IMR-90 (cell line): ENCODE measurements at regions not wholly inside any gene's neighbourhood (a gene's known extent, or its start where the extent isn't known, plus 50 kb on each side); places are given as distances from the start of the nearest gene placed in this dataset.

Experiments
- ATAC-seq: fragments of 200-7000 bp; cut with Tn5 transposase; 2 replicates; pipeline ENCODE4 v1.9.1; 2020; ENCODE audit warnings: low read depth, mild to moderate bottlenecking, moderate library complexity
- BruUV-seq: library from RNA; stranded (reverse); fragments of 400-500 nt; replicated peaks from 2 replicates; lab custom pipeline; 2021; lab: Mats Ljungman, UMichigan
- CTCF ChIA-PET: fragments of 300-600 bp; formaldehyde crosslinking; extraction: SDS; loops from one replicate; lab custom pipeline; 2021; ENCODE audit warnings: antibody characterized with exemption; lab: Yijun Ruan, JAX
- POLR2A ChIA-PET: fragments of 300-600 bp; sonication (Branson Sonifier 250); formaldehyde crosslinking; loops from one replicate; lab custom pipeline; 2022; ENCODE audit warnings: antibody characterized with exemption; ENCODE audit not compliant: unreplicated experiment; lab: Charles Lee
- DNase-seq: peaks from one replicate; pipeline ENCODE4 v3.0.0; 2013
- H2AFZ ChIP-seq: replicated peaks from 2 replicates; pipeline ENCODE3; 2013; ENCODE audit warnings: low read length, mild to moderate bottlenecking; ENCODE audit not compliant: poor library complexity
- H2AK5ac ChIP-seq: 2 replicates; pipeline ENCODE4 v1.6.1; 2013; ENCODE audit warnings: low read depth, low read length, inconsistent platforms
- H2AK9ac ChIP-seq: replicated peaks from 2 replicates; pipeline ENCODE3; 2013; ENCODE audit warnings: mild to moderate bottlenecking, low read depth, low read length, moderate library complexity; ENCODE audit not compliant: poor library complexity
- H2BK120ac ChIP-seq: 2 replicates; pipeline ENCODE4 v1.6.1; 2013; ENCODE audit warnings: low read depth, low read length, inconsistent platforms
- H2BK15ac ChIP-seq: 3 replicates; pipeline ENCODE4 v1.6.1; 2013; ENCODE audit warnings: low read depth, low read length, inconsistent platforms
- H2BK20ac ChIP-seq: 2 replicates; pipeline ENCODE4 v1.6.1; 2013; ENCODE audit warnings: low read depth, mild to moderate bottlenecking, inconsistent platforms, low read length, moderate library complexity
- H2BK5ac ChIP-seq: 2 replicates; pipeline ENCODE4 v1.6.1; 2013; ENCODE audit warnings: mild to moderate bottlenecking, low read depth, low read length, inconsistent platforms; ENCODE audit not compliant: poor library complexity, severe bottlenecking
- H3K14ac ChIP-seq: replicated peaks from 2 replicates; pipeline ENCODE4 v1.6.1; 2013; ENCODE audit warnings: low read depth, low read length, inconsistent platforms
- H3K18ac ChIP-seq: 2 replicates; pipeline ENCODE4 v1.6.1; 2013; ENCODE audit warnings: low read depth, low read length, control low read depth
- H3K23ac ChIP-seq: 2 replicates; pipeline ENCODE4 v1.6.1; 2013; ENCODE audit warnings: low read depth, low read length, inconsistent platforms
- H3K27ac ChIP-seq: 2 replicates; pipeline ENCODE4 v1.5.1; 2013; ENCODE audit warnings: mild to moderate bottlenecking, control low read depth, low read length; ENCODE audit not compliant: insufficient read depth
- H3K27me3 ChIP-seq: 2 replicates; pipeline ENCODE4 v1.6.1; 2013; ENCODE audit warnings: low read length; ENCODE audit not compliant: control insufficient read depth, insufficient read depth
- H3K36me3 ChIP-seq: 2 replicates; pipeline ENCODE4 v1.6.1; 2013; ENCODE audit warnings: low read length, mixed read lengths; ENCODE audit not compliant: control insufficient read depth, insufficient read depth
- H3K4ac ChIP-seq: 2 replicates; pipeline ENCODE4 v1.6.1; 2013; ENCODE audit warnings: low read depth, low read length, inconsistent platforms
- H3K4me1 ChIP-seq: 2 replicates; pipeline ENCODE4 v1.6.1; 2013; ENCODE audit warnings: low read length, mixed read lengths; ENCODE audit not compliant: control insufficient read depth, insufficient read depth
- H3K4me2 ChIP-seq: 2 replicates; pipeline ENCODE4 v1.6.1; 2013; ENCODE audit warnings: low read depth, mild to moderate bottlenecking, control low read depth, low read length, moderate library complexity
- H3K4me3 ChIP-seq: 2 replicates; pipeline ENCODE4 v1.5.1; 2013; ENCODE audit warnings: low read depth, mild to moderate bottlenecking, control low read depth, low read length, moderate library complexity; ENCODE audit not compliant: insufficient read depth
- H3K56ac ChIP-seq: 2 replicates; pipeline ENCODE4 v1.6.1; 2013; ENCODE audit warnings: low read length, inconsistent platforms; ENCODE audit not compliant: insufficient read depth; ENCODE audit errors: extremely low read depth
- H3K79me1 ChIP-seq, 2 experiments: 2 replicates each; pipeline ENCODE4 v1.6.1; 2013; ENCODE audit warnings: low read length in 2 of 2, inconsistent platforms in 1 of 2, low read depth in 1 of 2
- H3K9ac ChIP-seq: 2 replicates; pipeline ENCODE4 v1.6.1; 2013; ENCODE audit warnings: low read depth, low read length, control low read depth
- H3K9me1 ChIP-seq: 2 replicates; pipeline ENCODE4 v1.6.1; 2013; ENCODE audit warnings: low read length, inconsistent platforms; ENCODE audit not compliant: insufficient read depth
- H3K9me3 ChIP-seq: 2 replicates; pipeline ENCODE4 v1.6.1; 2013; ENCODE audit warnings: low read length; ENCODE audit not compliant: control insufficient read depth, insufficient read depth
- H4K20me1 ChIP-seq: 2 replicates; pipeline ENCODE4 v1.6.1; 2013; ENCODE audit warnings: low read length, inconsistent platforms; ENCODE audit not compliant: insufficient read depth
- H4K5ac ChIP-seq: 2 replicates; pipeline ENCODE4 v1.6.1; 2013; ENCODE audit warnings: mild to moderate bottlenecking, low read depth, low read length, control low read depth
- H4K8ac ChIP-seq, 2 experiments: 2 replicates each; pipeline ENCODE4 v1.6.1; 2013; ENCODE audit warnings: low read depth in 2 of 2, low read length in 2 of 2, control low read depth in 1 of 2, inconsistent platforms in 1 of 2
- H4K91ac ChIP-seq: 2 replicates; pipeline ENCODE4 v1.6.1; 2013; ENCODE audit warnings: low read depth, low read length, inconsistent platforms; ENCODE audit not compliant: insufficient read depth
- BHLHE40 ChIP-seq: fragments of 150-350 bp; IDR thresholded peaks from 2 replicates; pipeline ENCODE4 v1.6.1; 2016; ENCODE audit warnings: mild to moderate bottlenecking, low read depth, low read length
- CEBPB ChIP-seq: IDR thresholded peaks from 2 replicates; pipeline ENCODE4 v1.6.1; 2012; ENCODE audit warnings: low read depth, low read length, improper control_type of control experiment
- CHD1 ChIP-seq: IDR thresholded peaks from 2 replicates; pipeline ENCODE4 v1.6.1; 2012; ENCODE audit warnings: low read depth, low read length, improper control_type of control experiment
- CTCF ChIP-seq: conservative IDR thresholded peaks from 2 replicates; pipeline ENCODE4 v1.5.1; 2012; ENCODE audit warnings: mild to moderate bottlenecking, low read depth, low read length, improper control_type of control experiment
- ELK1 ChIP-seq: fragments of 150-350 bp; IDR thresholded peaks from 2 replicates; pipeline ENCODE4 v1.6.1; 2016; ENCODE audit warnings: low read depth, mild to moderate bottlenecking, low read length, moderate library complexity, borderline replicate concordance
- FOS ChIP-seq: fragments of 150-350 bp; IDR thresholded peaks from 2 replicates; pipeline ENCODE4 v1.6.1; 2016; ENCODE audit warnings: low read depth, low read length
- MXI1 ChIP-seq: IDR thresholded peaks from 2 replicates; pipeline ENCODE4 v1.6.1; 2012; ENCODE audit warnings: low read depth, mild to moderate bottlenecking, low read length, moderate library complexity, borderline replicate concordance
- NFE2L2 ChIP-seq: fragments of 150-350 bp; IDR thresholded peaks from 2 replicates; pipeline ENCODE4 v1.6.1; 2016; ENCODE audit warnings: low read depth, mild to moderate bottlenecking, low read length
- POLR2A ChIP-seq: IDR thresholded peaks from 2 replicates; pipeline ENCODE4 v1.6.1; 2012; ENCODE audit warnings: mild to moderate bottlenecking, low read depth, low read length
- RCOR1 ChIP-seq: IDR thresholded peaks from 2 replicates; pipeline ENCODE4 v1.6.1; 2012; ENCODE audit warnings: mild to moderate bottlenecking, low read length, improper control_type of control experiment; ENCODE audit not compliant: insufficient replicate concordance
- SMC3 ChIP-seq: fragments of 150-350 bp; IDR thresholded peaks from 2 replicates; pipeline ENCODE4 v1.6.1; 2016; ENCODE audit warnings: low read depth, mild to moderate bottlenecking, antibody characterized with exemption, low read length, moderate library complexity
- WGBS, 2 experiments: methylation state at CpG; one replicate each; pipeline versions ENCODE4 v1.1.5 to v1.1.7; 2013; ENCODE audit warnings: missing lambda C conversion rate in 2 of 2; ENCODE audit not compliant: insufficient read length in 1 of 2; ENCODE audit errors: extremely low coverage in 2 of 2; 5-methylcytosine and 5-hydroxymethylcytosine counted together
- dilution Hi-C: fragments of 300-500 bp; cut with HindIII; formaldehyde crosslinking; loops from one replicate; pipeline ENCODE4 v1.14.3; 2018; ENCODE audit warnings: low sequenced_read_pairs; ENCODE audit not compliant: unreplicated experiment
- in situ Hi-C: fragments of 300-500 bp; cut with MboI; formaldehyde crosslinking; loops from 3 replicates; pipeline ENCODE4 v1.14.3; 2019; ENCODE audit warnings: low sequenced_read_pairs, inconsistent platforms, mixed read lengths
- intact Hi-C: fragments of 100-400 bp; cut with micrococcal nuclease; formaldehyde crosslinking; loops from 2 replicates; pipeline ENCODE4 v1.10.0; 2022

GRCh38 chr9:13487071-13487470, 207.6 kb upstream of the MPDZ start:
- H3K14ac ChIP-seq: no peak overlapping the region
- no peaks in the 10 kb centered on the region for H3K79me1 ChIP-seq
- H3K4me1 ChIP-seq: no peaks in the 10 kb centered on the region
- H2AFZ ChIP-seq: no peak overlapping the region
- H2BK20ac ChIP-seq: no peak overlapping the region
- H3K9me3 ChIP-seq: no peaks in the 10 kb centered on the region
- H3K56ac ChIP-seq: no peak overlapping the region
- no peak overlapping the region for H2BK5ac ChIP-seq
- H3K27me3 ChIP-seq: no peaks in the 10 kb centered on the region
- WGBS, 2 experiments: 56% methylated on average over 2 of the region's 5 CpGs; no CpG with 5 or more reads in 1 of the 2 experiments
- intact Hi-C loops (no loop called here), dilution Hi-C loops (no loop called here), in situ Hi-C loops (no loop called here)
- no peak overlapping the region for H2AK5ac ChIP-seq
- no peak overlapping the region for H4K5ac ChIP-seq
- no peaks in the 10 kb centered on the region for H4K20me1 ChIP-seq
- TF ChIP-seq MXI1 (no peak), CHD1 (no peak), POLR2A (no peak), FOS (no peak), NFE2L2 (no peak), CTCF (no peak), SMC3 (no peak), BHLHE40 (no peak), ELK1 (no peak), CEBPB (no peak), RCOR1 (no peak)
- H4K91ac ChIP-seq: no peak overlapping the region
- no peak overlapping the region for H3K9ac ChIP-seq
- no peak overlapping the region for H3K27ac ChIP-seq
- DNase-seq (no peak), ATAC-seq (no peak)
- H3K18ac ChIP-seq: no peak overlapping the region
- no peak overlapping the region for H4K8ac ChIP-seq
- no peaks in the 10 kb centered on the region for H3K36me3 ChIP-seq
- CTCF ChIA-PET: no interaction called here
- H3K4me2 ChIP-seq: no peak overlapping the region
- no peak overlapping the region for H2BK120ac ChIP-seq
- no peak overlapping the region for H3K23ac ChIP-seq
- POLR2A ChIA-PET: no interaction called here
- H3K9me1 ChIP-seq: no peaks in the 10 kb centered on the region
- H3K4me3 ChIP-seq: no peak overlapping the region
- H3K4ac ChIP-seq: no peak overlapping the region
- BruUV-seq: no TSS peak
- H2BK15ac ChIP-seq: no peak overlapping the region
- no peak overlapping the region for H2AK9ac ChIP-seq
